ENCODE measurements at regions not wholly inside any gene's neighbourhood (a gene's known extent, or its start where the extent isn't known, plus 50 kb on each side); places are given as distances from the start of the nearest gene placed in this dataset.

DNA sequence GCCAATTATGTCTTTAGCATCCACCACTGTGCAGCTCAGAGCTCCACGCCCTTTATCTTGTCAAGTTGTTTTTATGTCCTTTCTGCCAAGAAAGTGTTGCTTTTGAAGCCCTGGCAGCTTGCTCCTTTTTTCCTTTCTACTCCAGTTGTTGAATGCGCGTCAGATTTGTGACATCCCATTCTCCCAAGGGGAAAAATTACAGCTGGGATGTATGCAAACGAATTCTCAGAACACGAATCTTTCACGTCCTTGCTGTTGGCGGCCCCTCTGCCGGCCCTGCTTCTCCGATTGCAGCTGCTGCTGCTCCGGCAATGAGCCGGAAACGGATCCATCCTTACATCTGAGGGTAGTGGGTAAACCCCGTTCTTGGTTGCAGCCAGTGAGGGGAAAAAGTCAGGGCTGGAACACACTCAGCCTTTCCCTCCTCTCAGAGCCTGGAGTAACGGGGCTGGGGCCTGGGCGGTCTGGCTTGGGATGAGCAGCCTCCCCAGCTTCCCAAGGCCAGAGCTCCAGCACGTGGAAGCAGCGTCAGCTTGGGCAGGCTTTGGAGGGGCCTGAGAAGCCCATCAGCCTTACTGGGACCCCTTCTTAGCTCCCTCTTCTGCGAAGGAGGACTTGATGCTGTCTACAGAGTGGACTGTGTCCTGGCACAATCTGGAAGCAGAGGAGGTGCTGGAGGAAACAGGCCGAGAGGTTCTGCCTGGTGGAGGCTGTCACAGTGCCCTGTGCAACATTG lies 79.0 kb upstream of the CHST15 start:
- TF ChIP-seq, protein P1, sequence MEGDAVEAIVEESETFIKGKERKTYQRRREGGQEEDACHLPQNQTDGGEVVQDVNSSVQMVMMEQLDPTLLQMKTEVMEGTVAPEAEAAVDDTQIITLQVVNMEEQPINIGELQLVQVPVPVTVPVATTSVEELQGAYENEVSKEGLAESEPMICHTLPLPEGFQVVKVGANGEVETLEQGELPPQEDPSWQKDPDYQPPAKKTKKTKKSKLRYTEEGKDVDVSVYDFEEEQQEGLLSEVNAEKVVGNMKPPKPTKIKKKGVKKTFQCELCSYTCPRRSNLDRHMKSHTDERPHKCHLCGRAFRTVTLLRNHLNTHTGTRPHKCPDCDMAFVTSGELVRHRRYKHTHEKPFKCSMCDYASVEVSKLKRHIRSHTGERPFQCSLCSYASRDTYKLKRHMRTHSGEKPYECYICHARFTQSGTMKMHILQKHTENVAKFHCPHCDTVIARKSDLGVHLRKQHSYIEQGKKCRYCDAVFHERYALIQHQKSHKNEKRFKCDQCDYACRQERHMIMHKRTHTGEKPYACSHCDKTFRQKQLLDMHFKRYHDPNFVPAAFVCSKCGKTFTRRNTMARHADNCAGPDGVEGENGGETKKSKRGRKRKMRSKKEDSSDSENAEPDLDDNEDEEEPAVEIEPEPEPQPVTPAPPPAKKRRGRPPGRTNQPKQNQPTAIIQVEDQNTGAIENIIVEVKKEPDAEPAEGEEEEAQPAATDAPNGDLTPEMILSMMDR (IDR thresholded peaks at IDR 0.05), result no peak
- TF ChIP-seq POLR2A (IDR thresholded peaks at IDR 0.05) (no peak), POLR2AphosphoS5 (IDR thresholded peaks at IDR 0.05) (no peak), EP300 (IDR thresholded peaks at IDR 0.05) (no peak)

Data from sigmoid colon (tissue), 4 donors.